ENCODE measurements at regions not wholly inside any gene's neighbourhood (a gene's known extent, or its start where the extent isn't known, plus 50 kb on each side); places are given as distances from the start of the nearest gene placed in this dataset.
A peak's percentile ranks its signal among the peaks of the same experiment; 100 is the strongest.

DNA sequence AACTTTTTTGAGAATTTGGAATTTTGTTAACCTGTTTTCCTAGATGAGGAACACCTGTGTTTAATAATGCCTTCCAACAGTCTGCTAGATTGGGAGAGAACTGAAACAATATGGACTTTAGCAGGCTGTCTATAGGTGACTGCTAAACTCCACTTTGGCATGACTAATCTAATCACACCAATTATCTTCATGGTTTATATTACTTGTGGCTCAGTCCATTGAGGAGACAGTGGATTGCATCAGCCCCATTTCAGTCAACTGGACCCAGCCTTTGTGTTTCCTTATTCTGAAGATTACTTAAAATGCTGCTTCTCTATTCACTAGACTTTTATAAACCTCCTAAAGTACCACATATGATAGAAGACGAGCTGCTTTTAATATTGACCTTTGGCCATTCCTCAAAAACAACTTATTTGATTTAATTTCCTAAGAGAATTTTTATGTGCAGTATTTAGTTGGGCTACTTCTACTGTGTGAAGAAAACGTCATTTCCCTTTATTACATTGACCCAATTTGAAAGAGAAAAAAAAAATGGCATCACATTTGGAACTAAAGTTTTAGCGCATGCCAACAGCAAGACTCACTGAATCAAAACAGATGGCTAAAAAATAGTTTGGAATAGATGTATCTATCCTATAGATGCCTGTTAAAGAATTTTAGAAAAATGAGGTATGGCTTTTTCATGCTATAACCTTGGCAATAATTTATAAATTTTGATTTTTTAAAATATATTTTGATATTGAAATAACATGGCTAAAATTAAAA, 295.8 kb downstream of the NDFIP2 start:
- H3K27me3 Mint-ChIP-seq: no peaks in the 10 kb centered on the region
- Histone ChIP-seq H3K4me1 (ENCODE audit: insufficient read depth, low read length) (no peaks in the 10 kb centered on the region), H3K27ac (ENCODE audit: low read depth in 1 of 2, low read length in 2 of 2) (no peak overlapping the region), H3K9me3 (ENCODE audit: control insufficient read depth in 1 of 2, insufficient read depth in 1 of 2, low read length in 2 of 2) (peaks cover 0 to 5% of the 10 kb centered on the region in 2 experiments), H3K4me3 (ENCODE audit: low read length) (no peak overlapping the region), H3K27me3 (ENCODE audit: control insufficient read depth in 1 of 2, insufficient read depth in 2 of 2, low read length in 2 of 2) (no peaks in the 10 kb centered on the region), H3K36me3 (ENCODE audit: insufficient read depth, low read length) (no peaks in the 10 kb centered on the region)
- ChIA-PET POLR2A (no interaction called here), CTCF (no interaction called here)
- ATAC-seq (ENCODE audit: poor library complexity) (no peak), DNase-seq (no peak)
- intact Hi-C loops (cut with DNase I, micrococcal nuclease): no loop called here
- no peak overlapping the region for H3K27ac Mint-ChIP-seq
- H3K4me1 Mint-ChIP-seq (ENCODE audit: low read depth): no peaks in the 10 kb centered on the region
- no peaks in the 10 kb centered on the region for H3K36me3 Mint-ChIP-seq (ENCODE audit: low read depth)
- H3K4me3 Mint-ChIP-seq: no peak overlapping the region
- TF ChIP-seq, protein P1, sequence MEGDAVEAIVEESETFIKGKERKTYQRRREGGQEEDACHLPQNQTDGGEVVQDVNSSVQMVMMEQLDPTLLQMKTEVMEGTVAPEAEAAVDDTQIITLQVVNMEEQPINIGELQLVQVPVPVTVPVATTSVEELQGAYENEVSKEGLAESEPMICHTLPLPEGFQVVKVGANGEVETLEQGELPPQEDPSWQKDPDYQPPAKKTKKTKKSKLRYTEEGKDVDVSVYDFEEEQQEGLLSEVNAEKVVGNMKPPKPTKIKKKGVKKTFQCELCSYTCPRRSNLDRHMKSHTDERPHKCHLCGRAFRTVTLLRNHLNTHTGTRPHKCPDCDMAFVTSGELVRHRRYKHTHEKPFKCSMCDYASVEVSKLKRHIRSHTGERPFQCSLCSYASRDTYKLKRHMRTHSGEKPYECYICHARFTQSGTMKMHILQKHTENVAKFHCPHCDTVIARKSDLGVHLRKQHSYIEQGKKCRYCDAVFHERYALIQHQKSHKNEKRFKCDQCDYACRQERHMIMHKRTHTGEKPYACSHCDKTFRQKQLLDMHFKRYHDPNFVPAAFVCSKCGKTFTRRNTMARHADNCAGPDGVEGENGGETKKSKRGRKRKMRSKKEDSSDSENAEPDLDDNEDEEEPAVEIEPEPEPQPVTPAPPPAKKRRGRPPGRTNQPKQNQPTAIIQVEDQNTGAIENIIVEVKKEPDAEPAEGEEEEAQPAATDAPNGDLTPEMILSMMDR (IDR thresholded peaks at IDR 0.05): no peak
- H3K9me3 Mint-ChIP-seq: no peaks in the 10 kb centered on the region

DNA sequence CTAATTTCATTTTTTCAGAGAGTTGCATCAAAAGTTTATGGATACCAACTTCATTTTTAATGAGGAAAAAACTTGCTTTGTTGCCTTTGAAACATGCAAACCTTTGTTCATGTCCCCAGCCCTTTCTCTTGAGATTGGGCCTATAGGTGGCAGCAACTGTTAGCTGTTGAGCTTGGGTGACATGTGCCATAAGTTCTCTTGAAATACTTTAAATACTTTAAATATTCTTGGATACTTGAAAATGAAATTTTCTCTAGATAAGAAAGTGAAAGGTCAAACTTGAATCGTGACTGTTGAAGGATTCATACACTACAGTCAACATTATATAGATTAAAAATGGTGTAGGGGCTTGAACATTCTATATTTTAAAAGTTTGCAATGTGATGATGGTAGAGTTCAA, 294.9 kb downstream of the NDFIP2 start:
- Histone ChIP-seq H3K27me3 (ENCODE audit: control insufficient read depth in 1 of 2, insufficient read depth in 2 of 2, low read length in 2 of 2) (no peaks in the 10 kb centered on the region), H3K9me3 (ENCODE audit: control insufficient read depth in 1 of 2, insufficient read depth in 1 of 2, low read length in 2 of 2) (peaks cover 0 to 5% of the 10 kb centered on the region in 2 experiments), H3K4me1 (ENCODE audit: insufficient read depth, low read length) (no peaks in the 10 kb centered on the region), H3K36me3 (ENCODE audit: insufficient read depth, low read length) (no peaks in the 10 kb centered on the region), H3K27ac (ENCODE audit: low read depth in 1 of 2, low read length in 2 of 2) (no peak overlapping the region), H3K4me3 (ENCODE audit: low read length) (no peak overlapping the region)
- TF ChIP-seq, protein P1 (IDR thresholded peaks at IDR 0.05): no peak
- DNase-seq (peak in 2 of 14 experiments; percentile 6 to 9), ATAC-seq (ENCODE audit: poor library complexity) (no peak)
- H3K36me3 Mint-ChIP-seq (ENCODE audit: low read depth): no peaks in the 10 kb centered on the region
- ChIA-PET POLR2A (no interaction called here), CTCF (no interaction called here)
- H3K4me1 Mint-ChIP-seq (ENCODE audit: low read depth): no peaks in the 10 kb centered on the region
- H3K9me3 Mint-ChIP-seq: no peaks in the 10 kb centered on the region
- H3K27me3 Mint-ChIP-seq: no peaks in the 10 kb centered on the region
- intact Hi-C loops (cut with DNase I, micrococcal nuclease): no loop called here
- no peak overlapping the region for H3K27ac Mint-ChIP-seq
- H3K4me3 Mint-ChIP-seq: no peak overlapping the region

DNA sequence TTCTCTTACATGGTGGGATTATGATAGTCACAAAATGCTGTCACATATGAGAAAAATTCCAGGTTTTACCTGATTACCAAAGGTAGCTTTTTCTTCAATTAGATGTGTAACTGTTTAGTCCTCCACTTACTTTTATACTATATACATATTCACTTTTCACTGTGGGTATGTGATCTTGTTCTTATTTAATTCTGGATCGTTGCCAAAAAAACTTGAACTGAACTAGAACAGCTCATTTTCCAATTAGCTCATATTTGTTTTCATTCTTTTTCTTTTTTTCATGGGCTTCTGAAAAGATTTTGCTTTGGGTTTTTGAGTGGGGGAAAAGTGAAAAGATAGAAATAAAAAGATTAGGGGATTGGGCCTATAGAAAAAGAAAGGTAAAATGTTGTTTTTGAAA, 291.9 kb downstream of the NDFIP2 start:
- Mint-ChIP-seq H3K27me3 (no peaks in the 10 kb centered on the region), H3K27ac (no peak overlapping the region), H3K36me3 (ENCODE audit: low read depth) (no peaks in the 10 kb centered on the region), H3K9me3 (no peaks in the 10 kb centered on the region), H3K4me3 (no peak overlapping the region), H3K4me1 (ENCODE audit: low read depth) (no peaks in the 10 kb centered on the region)
- intact Hi-C loops (cut with DNase I, micrococcal nuclease): no loop called here
- Histone ChIP-seq H3K4me1 (ENCODE audit: insufficient read depth, low read length) (no peaks in the 10 kb centered on the region), H3K4me3 (ENCODE audit: low read length) (no peak overlapping the region), H3K27ac (ENCODE audit: low read depth in 1 of 2, low read length in 2 of 2) (no peak overlapping the region), H3K9me3 (ENCODE audit: control insufficient read depth in 1 of 2, insufficient read depth in 1 of 2, low read length in 2 of 2) (peaks cover 0 to 10% of the 10 kb centered on the region in 2 experiments), H3K27me3 (ENCODE audit: control insufficient read depth in 1 of 2, insufficient read depth in 2 of 2, low read length in 2 of 2) (no peaks in the 10 kb centered on the region), H3K36me3 (ENCODE audit: insufficient read depth, low read length) (no peaks in the 10 kb centered on the region)
- no peak for ATAC-seq (ENCODE audit: poor library complexity)
- POLR2A ChIA-PET: no interaction called here
- TF ChIP-seq, protein P1 (IDR thresholded peaks at IDR 0.05): no peak
- CTCF ChIA-PET: no interaction called here
- DNase-seq: no peak

Data from CD4-positive, alpha-beta T cell (primary cell).